Astrocyte (in vitro differentiated cells and primary cell): ENCODE measurements at regions not wholly inside any gene's neighbourhood (a gene's known extent, or its start where the extent isn't known, plus 50 kb on each side); places are given as distances from the start of the nearest gene placed in this dataset.

Experiments used
- DNase-seq: peaks from one replicate; pipeline ENCODE4 v3.0.0-alpha.2; 2010; ENCODE audit warnings: low read depth
- FAIRE-seq: peaks from 2 replicates; lab custom pipeline; 2011; peaks lifted over from hg19 to GRCh38; lab: Jason Lieb, UNC
- H2AFZ ChIP-seq: 2 replicates; pipeline ENCODE4 v1.6.0; 2012; ENCODE audit warnings: low read depth, low read length, inconsistent platforms
- H3K27ac ChIP-seq: 2 replicates; pipeline ENCODE4 v1.5.1; 2011; ENCODE audit warnings: low read depth, low read length, inconsistent platforms
- H3K27me3 ChIP-seq: 2 replicates; pipeline ENCODE4 v1.6.0; 2011; ENCODE audit warnings: low read length, inconsistent platforms; ENCODE audit not compliant: insufficient read depth
- H3K36me3 ChIP-seq: 2 replicates; pipeline ENCODE4 v1.5.1; 2011; ENCODE audit warnings: low read length, inconsistent platforms; ENCODE audit not compliant: insufficient read depth
- H3K4me1 ChIP-seq: 2 replicates; pipeline ENCODE4 v1.5.1; 2011; ENCODE audit warnings: low read length, inconsistent platforms; ENCODE audit not compliant: insufficient read depth
- H3K4me2 ChIP-seq: 2 replicates; pipeline ENCODE4 v1.6.0; 2012; ENCODE audit warnings: low read length, inconsistent platforms
- H3K4me3 ChIP-seq: 2 replicates; pipeline ENCODE4 v1.5.1; 2011; ENCODE audit warnings: low read depth, mild to moderate bottlenecking, low read length, inconsistent platforms; ENCODE audit not compliant: insufficient read depth
- H3K79me2 ChIP-seq: 2 replicates; pipeline ENCODE4 v1.6.0; 2012; ENCODE audit warnings: mild to moderate bottlenecking, low read length, inconsistent platforms; ENCODE audit not compliant: insufficient read depth
- H3K9ac ChIP-seq: 2 replicates; pipeline ENCODE4 v1.6.0; 2012; ENCODE audit warnings: mild to moderate bottlenecking, low read length, inconsistent platforms
- H3K9me3 ChIP-seq: 2 replicates; pipeline ENCODE4 v1.5.1; 2012; ENCODE audit warnings: low read depth, mild to moderate bottlenecking, low read length, inconsistent platforms; ENCODE audit not compliant: insufficient read depth
- H4K20me1 ChIP-seq: 2 replicates; pipeline ENCODE4 v1.6.0; 2012; ENCODE audit warnings: low read length, inconsistent platforms; ENCODE audit not compliant: insufficient read depth
- H3K27ac Mint-ChIP-seq: one replicate; pipeline ENCODE4 v1.8.0; 2021; ENCODE audit warnings: mild to moderate bottlenecking, mixed read lengths; ENCODE audit not compliant: unreplicated experiment
- H3K27me3 Mint-ChIP-seq: one replicate; pipeline ENCODE4 v1.8.0; 2021; ENCODE audit warnings: low read depth, mixed read lengths; ENCODE audit not compliant: unreplicated experiment
- H3K36me3 Mint-ChIP-seq: one replicate; pipeline ENCODE4 v1.8.0; 2021; ENCODE audit warnings: low read depth, mixed read lengths; ENCODE audit not compliant: unreplicated experiment
- H3K4me1 Mint-ChIP-seq: one replicate; pipeline ENCODE4 v1.8.0; 2021; ENCODE audit warnings: low read depth, mixed read lengths; ENCODE audit not compliant: unreplicated experiment
- H3K4me3 Mint-ChIP-seq: one replicate; pipeline ENCODE4 v1.8.0; 2021; ENCODE audit warnings: mild to moderate bottlenecking, moderate library complexity, mixed read lengths; ENCODE audit not compliant: unreplicated experiment
- H3K9me3 Mint-ChIP-seq: one replicate; pipeline ENCODE4 v1.8.0; 2021; ENCODE audit warnings: mild to moderate bottlenecking, mixed read lengths; ENCODE audit not compliant: unreplicated experiment
- EZH2 ChIP-seq: IDR thresholded peaks from 2 replicates; pipeline ENCODE4 v1.6.1; 2012; ENCODE audit warnings: mild to moderate bottlenecking, low read length, inconsistent platforms; ENCODE audit not compliant: insufficient read depth
- TF ChIP-seq, protein P1 (sequence below): IDR thresholded peaks from 2 replicates; pipeline ENCODE4 v1.5.1; 2011; ENCODE audit warnings: low read depth, mild to moderate bottlenecking, inconsistent platforms, low read length, moderate library complexity; ENCODE audit not compliant: insufficient read depth

DNA sequence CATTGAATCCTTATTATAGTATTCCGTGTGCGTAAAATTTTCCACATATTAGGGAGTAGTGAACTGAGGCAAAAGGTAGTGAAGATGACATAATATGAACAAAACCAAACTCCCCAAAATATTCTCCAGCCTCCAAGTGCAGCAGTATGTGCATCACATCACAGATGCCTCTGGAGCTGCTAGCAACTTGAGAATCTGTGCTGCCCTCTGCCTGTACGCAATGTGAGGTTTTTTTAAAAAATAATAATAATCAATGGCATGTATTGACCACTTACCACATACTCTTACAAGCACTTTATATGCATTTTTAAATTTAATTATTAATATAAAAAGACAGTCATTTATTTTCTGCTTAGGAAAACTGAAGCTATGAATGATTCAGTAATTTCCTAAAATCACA, 583.0 kb upstream of the SPRY2 start:
- no peaks in the 10 kb centered on the region for H3K79me2 ChIP-seq
- TF ChIP-seq, protein P1, sequence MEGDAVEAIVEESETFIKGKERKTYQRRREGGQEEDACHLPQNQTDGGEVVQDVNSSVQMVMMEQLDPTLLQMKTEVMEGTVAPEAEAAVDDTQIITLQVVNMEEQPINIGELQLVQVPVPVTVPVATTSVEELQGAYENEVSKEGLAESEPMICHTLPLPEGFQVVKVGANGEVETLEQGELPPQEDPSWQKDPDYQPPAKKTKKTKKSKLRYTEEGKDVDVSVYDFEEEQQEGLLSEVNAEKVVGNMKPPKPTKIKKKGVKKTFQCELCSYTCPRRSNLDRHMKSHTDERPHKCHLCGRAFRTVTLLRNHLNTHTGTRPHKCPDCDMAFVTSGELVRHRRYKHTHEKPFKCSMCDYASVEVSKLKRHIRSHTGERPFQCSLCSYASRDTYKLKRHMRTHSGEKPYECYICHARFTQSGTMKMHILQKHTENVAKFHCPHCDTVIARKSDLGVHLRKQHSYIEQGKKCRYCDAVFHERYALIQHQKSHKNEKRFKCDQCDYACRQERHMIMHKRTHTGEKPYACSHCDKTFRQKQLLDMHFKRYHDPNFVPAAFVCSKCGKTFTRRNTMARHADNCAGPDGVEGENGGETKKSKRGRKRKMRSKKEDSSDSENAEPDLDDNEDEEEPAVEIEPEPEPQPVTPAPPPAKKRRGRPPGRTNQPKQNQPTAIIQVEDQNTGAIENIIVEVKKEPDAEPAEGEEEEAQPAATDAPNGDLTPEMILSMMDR: no peak
- no peak for TF ChIP-seq EZH2
- Mint-ChIP-seq H3K27ac (no peak overlapping the region), H3K4me1 (peaks cover 4% of the 10 kb centered on the region), H3K9me3 (no peaks in the 10 kb centered on the region), H3K27me3 (no peaks in the 10 kb centered on the region), H3K36me3 (no peaks in the 10 kb centered on the region), H3K4me3 (no peak overlapping the region)
- no peaks in the 10 kb centered on the region for H4K20me1 ChIP-seq
- no peak overlapping the region for H3K27ac ChIP-seq
- no peaks in the 10 kb centered on the region for H3K4me1 ChIP-seq
- FAIRE-seq: no peak
- H3K9me3 ChIP-seq: no peaks in the 10 kb centered on the region
- H3K9ac ChIP-seq: no peak overlapping the region
- no peaks in the 10 kb centered on the region for H3K36me3 ChIP-seq
- no peak overlapping the region for H3K4me3 ChIP-seq
- H3K4me2 ChIP-seq: no peak overlapping the region
- no peak for DNase-seq
- no peak overlapping the region for H2AFZ ChIP-seq
- no peaks in the 10 kb centered on the region for H3K27me3 ChIP-seq

DNA sequence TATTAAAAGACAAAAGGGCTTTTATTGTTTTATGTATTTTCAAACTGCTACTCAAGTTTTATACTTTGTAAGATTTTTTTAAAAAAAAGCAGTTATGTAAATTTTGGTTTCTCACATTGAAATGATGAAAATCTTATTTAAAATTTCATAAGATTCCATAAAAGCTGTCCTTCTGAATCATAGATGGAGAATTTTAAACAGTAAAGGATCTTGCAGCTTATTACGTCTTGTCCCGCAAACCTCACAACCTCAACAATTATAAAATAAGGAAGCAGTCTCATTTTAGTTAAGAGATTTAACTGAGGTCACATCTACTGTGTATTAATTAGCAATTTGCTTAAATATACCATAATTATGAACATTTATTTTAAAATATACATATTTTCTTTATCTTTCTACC, 581.0 kb upstream of the SPRY2 start:
- no peak for TF ChIP-seq EZH2
- TF ChIP-seq, protein P1: no peak
- Histone ChIP-seq H3K9ac (no peak overlapping the region), H2AFZ (no peak overlapping the region), H4K20me1 (no peaks in the 10 kb centered on the region), H3K4me3 (no peak overlapping the region), H3K4me1 (no peaks in the 10 kb centered on the region), H3K27ac (no peak overlapping the region), H3K9me3 (no peaks in the 10 kb centered on the region), H3K36me3 (no peaks in the 10 kb centered on the region), H3K4me2 (no peak overlapping the region), H3K27me3 (no peaks in the 10 kb centered on the region), H3K79me2 (no peaks in the 10 kb centered on the region)
- H3K4me3 Mint-ChIP-seq: no peak overlapping the region
- no peak overlapping the region for H3K27ac Mint-ChIP-seq
- H3K27me3 Mint-ChIP-seq: no peaks in the 10 kb centered on the region
- H3K36me3 Mint-ChIP-seq: no peaks in the 10 kb centered on the region
- peaks cover 4% of the 10 kb centered on the region for H3K4me1 Mint-ChIP-seq
- H3K9me3 Mint-ChIP-seq: no peaks in the 10 kb centered on the region
- FAIRE-seq (no peak), DNase-seq (no peak)

DNA sequence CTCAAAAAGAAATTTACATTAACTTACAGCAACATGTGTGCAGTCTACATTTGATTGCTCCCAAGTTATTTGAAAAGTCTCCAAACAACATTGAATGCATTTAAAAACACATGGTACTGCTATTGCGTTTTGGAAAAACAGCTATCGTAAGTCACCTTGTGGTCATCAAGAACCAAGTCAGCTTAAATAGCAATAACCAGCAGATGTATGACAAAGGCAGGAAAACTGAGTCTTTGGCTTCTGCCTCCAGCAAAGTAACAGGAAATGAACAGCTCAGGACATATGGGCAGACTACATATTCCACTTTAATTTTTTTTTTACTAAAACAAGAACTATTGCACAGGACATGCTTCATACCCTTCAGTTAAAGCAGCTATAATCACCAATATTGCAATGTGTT, 580.6 kb upstream of the SPRY2 start:
- peaks cover 4% of the 10 kb centered on the region for H3K4me1 Mint-ChIP-seq
- no peak overlapping the region for H3K27ac Mint-ChIP-seq
- TF ChIP-seq, protein P1: no peak
- no peak for TF ChIP-seq EZH2
- H3K4me3 Mint-ChIP-seq: no peak overlapping the region
- no peaks in the 10 kb centered on the region for H3K27me3 Mint-ChIP-seq
- H2AFZ ChIP-seq: no peak overlapping the region
- H4K20me1 ChIP-seq: no peaks in the 10 kb centered on the region
- no peak overlapping the region for H3K4me3 ChIP-seq
- no peaks in the 10 kb centered on the region for H3K4me1 ChIP-seq
- H3K9ac ChIP-seq: no peak overlapping the region
- FAIRE-seq (no peak), DNase-seq (no peak)
- H3K79me2 ChIP-seq: no peaks in the 10 kb centered on the region
- H3K9me3 Mint-ChIP-seq: no peaks in the 10 kb centered on the region
- no peak overlapping the region for H3K4me2 ChIP-seq
- no peak overlapping the region for H3K27ac ChIP-seq
- no peaks in the 10 kb centered on the region for H3K36me3 Mint-ChIP-seq
- H3K27me3 ChIP-seq: no peaks in the 10 kb centered on the region
- no peaks in the 10 kb centered on the region for H3K9me3 ChIP-seq
- H3K36me3 ChIP-seq: no peaks in the 10 kb centered on the region
